GM23248 (cell line): ENCODE measurements at regions not wholly inside any gene's neighbourhood (a gene's known extent, or its start where the extent isn't known, plus 50 kb on each side); places are given as distances from the start of the nearest gene placed in this dataset.
"Not testable (repeated sequence)": the region's sequence is repeated elsewhere in the genome, so short reads cannot be mapped to it uniquely, and the experiment has no call there.

Experiments
- EZH2 ChIP-seq: fragments of 200-600 bp; sonication (generic); IDR thresholded peaks from 2 replicates; pipeline ENCODE4 v1.6.1; 2018; ENCODE audit warnings: antibody characterized with exemption, mild to moderate bottlenecking; ENCODE audit not compliant: insufficient read depth, poor library complexity, severe bottlenecking
- EZH2phosphoT487 ChIP-seq: fragments of 200-600 bp; sonication (generic); IDR thresholded peaks from 2 replicates; pipeline ENCODE4 v1.6.1; 2018; ENCODE audit warnings: antibody characterized with exemption, moderate library complexity, mild to moderate bottlenecking, low read depth; ENCODE audit not compliant: insufficient read depth

- TF ChIP-seq EZH2phosphoT487, EZH2: not testable (repeated sequence)
Observed at GRCh38 chr1:105093893-105094292, 1344.2 kb downstream of the AMY1C start.
